Keratinocyte (primary cell): ENCODE measurements at regions not wholly inside any gene's neighbourhood (a gene's known extent, or its start where the extent isn't known, plus 50 kb on each side); places are given as distances from the start of the nearest gene placed in this dataset.

Experiments
- CTCF ChIP-seq, 3 experiments: IDR thresholded peaks in 1 of 3; conservative IDR thresholded peaks in 1 of 3; optimal IDR thresholded peaks in 1 of 3; 2 replicates in 2 of 3; 3 replicates in 1 of 3; pipeline versions ENCODE3 to v1.5.1; 2011; ENCODE audit warnings: low read length in 3 of 3, mild to moderate bottlenecking in 3 of 3, moderate library complexity in 2 of 3, control low read depth in 1 of 3, inconsistent platforms in 1 of 3; ENCODE audit not compliant: insufficient read depth in 2 of 3; ENCODE audit errors: extremely low read depth in 1 of 3
- EZH2 ChIP-seq: IDR thresholded peaks from one replicate; pipeline ENCODE4 v1.6.1; 2012; ENCODE audit warnings: inconsistent platforms, mild to moderate bottlenecking, low read length, moderate library complexity

DNA sequence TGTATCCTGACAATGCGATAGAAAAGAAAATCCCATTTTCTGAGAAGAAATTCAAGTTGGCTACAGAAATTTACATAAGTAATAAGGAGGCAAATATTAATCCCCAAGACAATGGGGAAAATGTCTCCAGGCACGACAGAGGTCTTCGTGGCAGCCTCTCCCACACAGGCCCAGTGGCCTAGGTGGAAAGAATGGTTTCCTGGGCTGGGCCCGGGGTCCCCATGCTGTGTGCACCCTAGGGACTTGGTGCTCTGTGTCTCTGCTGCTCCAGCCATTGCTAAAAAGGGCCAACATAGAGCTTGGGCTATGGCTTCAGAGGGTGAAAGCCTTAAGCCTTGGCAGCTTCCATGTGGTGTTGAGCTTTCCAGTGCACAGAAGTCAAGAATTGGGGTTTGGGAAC, 102.5 kb upstream of the LYPLAL1 start:
- TF ChIP-seq CTCF (optimal IDR thresholded peaks at IDR 0.05 in 1 of 3, IDR thresholded peaks at IDR 0.05 in 1 of 3, conservative IDR thresholded peaks at IDR 0.05 in 1 of 3; ENCODE audit: extremely low read depth in 1 of 3, insufficient read depth in 2 of 3, low read length in 3 of 3): no peak
- TF ChIP-seq EZH2: no peak
